ENCODE measurements at regions not wholly inside any gene's neighbourhood (a gene's known extent, or its start where the extent isn't known, plus 50 kb on each side); places are given as distances from the start of the nearest gene placed in this dataset.

DNA sequence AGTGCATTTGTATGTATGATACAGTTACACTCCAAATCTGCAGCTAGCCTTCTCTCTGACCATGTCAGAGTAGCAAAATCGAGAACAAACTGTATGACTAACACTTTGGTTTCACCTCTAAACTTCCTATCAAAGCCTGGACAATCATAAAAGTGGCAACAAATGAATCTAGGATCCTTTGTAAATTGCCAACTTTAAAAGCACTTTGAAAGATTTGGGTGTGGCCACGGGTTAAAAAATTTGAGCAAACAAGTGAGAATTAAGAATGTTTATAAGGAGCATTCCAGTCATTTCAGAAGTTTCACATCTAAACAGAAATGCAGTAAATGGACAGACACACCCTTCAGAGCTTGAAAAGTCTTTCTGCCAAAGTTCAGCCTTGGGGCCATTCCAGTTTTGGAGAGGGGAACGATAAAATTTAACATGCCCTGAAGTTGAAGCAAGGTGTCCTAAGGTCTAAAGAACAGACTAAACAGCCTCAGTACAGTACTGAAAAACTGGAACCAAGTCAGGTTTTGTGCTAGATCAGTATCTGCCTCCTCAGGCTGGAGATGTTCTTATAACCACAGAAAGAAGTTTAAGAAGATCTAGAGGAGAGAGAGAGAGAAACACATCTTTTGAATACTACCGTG is 181.9 kb upstream of the BDNF start:
- no peaks in the 10 kb centered on the region for H3K36me3 ChIP-seq (ENCODE audit: insufficient read depth in 1 of 2, low read depth in 1 of 2)
- TF ChIP-seq, protein P1, sequence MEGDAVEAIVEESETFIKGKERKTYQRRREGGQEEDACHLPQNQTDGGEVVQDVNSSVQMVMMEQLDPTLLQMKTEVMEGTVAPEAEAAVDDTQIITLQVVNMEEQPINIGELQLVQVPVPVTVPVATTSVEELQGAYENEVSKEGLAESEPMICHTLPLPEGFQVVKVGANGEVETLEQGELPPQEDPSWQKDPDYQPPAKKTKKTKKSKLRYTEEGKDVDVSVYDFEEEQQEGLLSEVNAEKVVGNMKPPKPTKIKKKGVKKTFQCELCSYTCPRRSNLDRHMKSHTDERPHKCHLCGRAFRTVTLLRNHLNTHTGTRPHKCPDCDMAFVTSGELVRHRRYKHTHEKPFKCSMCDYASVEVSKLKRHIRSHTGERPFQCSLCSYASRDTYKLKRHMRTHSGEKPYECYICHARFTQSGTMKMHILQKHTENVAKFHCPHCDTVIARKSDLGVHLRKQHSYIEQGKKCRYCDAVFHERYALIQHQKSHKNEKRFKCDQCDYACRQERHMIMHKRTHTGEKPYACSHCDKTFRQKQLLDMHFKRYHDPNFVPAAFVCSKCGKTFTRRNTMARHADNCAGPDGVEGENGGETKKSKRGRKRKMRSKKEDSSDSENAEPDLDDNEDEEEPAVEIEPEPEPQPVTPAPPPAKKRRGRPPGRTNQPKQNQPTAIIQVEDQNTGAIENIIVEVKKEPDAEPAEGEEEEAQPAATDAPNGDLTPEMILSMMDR (IDR thresholded peaks at IDR 0.05), result no peak
- H3K4me1 ChIP-seq, result no peaks in the 10 kb centered on the region
- no peaks in the 10 kb centered on the region for H3K9me3 ChIP-seq
- H3K27ac ChIP-seq, result no peak overlapping the region
- no peaks in the 10 kb centered on the region for H3K27me3 ChIP-seq (ENCODE audit: insufficient read depth in 3 of 3, low read length in 2 of 3)
- no peak for ATAC-seq
- DNase-seq, result no peak
- intact Hi-C loops (cut with DNase I), result no loop called here
- no peak overlapping the region for H3K4me3 ChIP-seq
- 58 to 66% (median 61%) methylated on average over 4 of the region's 4 CpGs for WGBS, 3 donors

DNA sequence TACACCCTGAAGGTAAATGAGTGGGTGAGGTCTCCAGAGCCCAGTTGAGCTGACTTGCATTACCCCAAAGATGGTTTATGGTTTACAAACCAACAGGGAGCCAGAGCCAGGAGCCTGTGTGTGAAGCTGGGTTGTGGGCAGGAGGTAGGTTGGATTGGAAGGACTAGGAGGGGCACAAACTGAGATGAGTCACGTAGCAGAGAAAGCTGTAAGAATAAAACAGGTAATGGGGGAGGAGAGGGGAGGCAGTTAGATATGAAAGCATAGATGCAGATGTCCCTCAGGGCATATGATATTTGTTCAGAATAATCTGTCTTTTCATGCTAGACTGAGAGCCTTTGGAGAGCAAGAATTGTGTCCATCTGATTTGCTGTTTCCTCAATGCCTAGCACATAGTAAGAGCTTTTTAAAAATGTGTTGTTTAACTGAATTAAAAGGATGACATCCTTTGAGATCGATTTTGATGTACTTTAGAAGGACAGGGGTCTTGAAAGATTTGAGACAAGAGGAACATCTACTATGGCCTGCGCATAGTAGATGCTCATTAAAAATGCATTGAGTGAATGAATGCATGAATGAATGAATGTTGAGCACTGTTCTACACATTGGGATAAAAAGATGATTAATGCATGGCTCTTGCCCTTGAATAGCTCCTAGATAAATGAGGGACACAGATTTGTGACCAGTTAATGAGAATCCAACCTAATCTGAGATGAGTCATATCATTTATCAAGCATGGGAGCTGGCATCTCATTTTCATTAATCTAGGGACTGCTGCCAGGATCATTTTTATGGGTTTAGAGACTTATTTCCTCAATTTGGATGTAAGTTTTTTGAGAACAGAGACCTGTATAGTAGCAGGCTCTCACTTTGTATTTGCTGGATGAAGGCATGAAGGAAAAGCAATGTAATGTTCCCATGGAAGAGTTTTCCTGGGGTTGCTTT is 175.8 kb upstream of the BDNF start:
- 68 to 74% (median 72%) methylated on average over 3 of the region's 3 CpGs for WGBS, 3 donors
- ATAC-seq, result no peak

DNA sequence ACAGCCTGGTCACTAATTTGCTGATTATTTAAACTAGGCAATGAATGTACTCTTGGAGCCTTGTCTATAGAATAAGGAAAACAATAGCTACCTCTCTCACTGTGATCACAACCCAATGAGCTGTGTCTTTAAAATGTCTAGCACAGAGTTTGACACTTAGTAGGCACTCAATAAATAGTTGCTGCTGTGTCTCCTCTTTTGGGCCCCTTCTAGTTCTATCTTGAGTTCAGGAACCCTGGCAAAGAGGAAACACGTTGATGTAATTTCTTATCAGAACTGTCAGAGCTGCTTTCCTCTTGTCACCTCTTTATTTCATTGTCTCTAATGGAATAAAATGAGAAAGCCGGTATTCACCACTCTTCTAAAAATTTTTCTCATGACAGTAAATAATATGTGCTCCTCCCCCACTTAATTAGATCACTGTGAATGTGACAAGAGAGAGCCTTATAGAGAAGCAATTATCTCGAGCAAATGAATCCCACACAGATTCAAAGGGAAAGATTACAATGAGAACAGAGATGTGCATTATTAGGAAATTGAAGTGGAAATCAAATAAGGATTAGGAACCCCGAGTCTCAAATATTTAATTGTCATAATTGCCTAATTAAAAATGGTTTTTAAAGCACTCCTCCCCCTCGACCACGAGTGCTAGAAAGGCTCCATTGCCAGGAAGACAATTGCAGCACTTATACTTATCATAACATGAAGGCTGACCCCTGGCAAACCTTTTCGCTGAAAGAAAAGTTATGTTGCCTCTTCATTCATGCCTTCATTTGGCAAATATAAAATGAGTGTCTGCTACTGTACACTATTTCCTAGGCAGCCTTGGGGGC is 175.0 kb upstream of the BDNF start:
- DNase-seq (no peak), ATAC-seq (no peak)
- no peak overlapping the region for H3K4me3 ChIP-seq
- WGBS, 3 donors, result 57 to 60% (median 58%) methylated on average over 7 of the region's 7 CpGs
- intact Hi-C loops (cut with DNase I), result no loop called here
- no peaks in the 10 kb centered on the region for H3K4me1 ChIP-seq
- TF ChIP-seq, protein P1 (IDR thresholded peaks at IDR 0.05), result no peak
- H3K27ac ChIP-seq, result no peak overlapping the region
- peaks cover 6% of the 10 kb centered on the region for H3K9me3 ChIP-seq
- H3K36me3 ChIP-seq (ENCODE audit: insufficient read depth in 1 of 2, low read depth in 1 of 2), result no peaks in the 10 kb centered on the region
- peaks cover 0 to 2% (median 0%) of the 10 kb centered on the region in 3 donors for H3K27me3 ChIP-seq (ENCODE audit: insufficient read depth in 3 of 3, low read length in 2 of 3)

More for the DNA sequence above, 175.8 kb upstream of the BDNF start:
- H3K36me3 ChIP-seq (ENCODE audit: insufficient read depth in 1 of 2, low read depth in 1 of 2), result no peaks in the 10 kb centered on the region
- H3K4me3 ChIP-seq, result no peak overlapping the region
- H3K4me1 ChIP-seq, result no peaks in the 10 kb centered on the region
- TF ChIP-seq, protein P1 (IDR thresholded peaks at IDR 0.05), result no peak
- no peak for DNase-seq
- H3K27me3 ChIP-seq (ENCODE audit: insufficient read depth in 3 of 3, low read length in 2 of 3), result peaks cover 0 to 2% (median 0%) of the 10 kb centered on the region in 3 donors
- intact Hi-C loops (cut with DNase I), result no loop called here
- H3K9me3 ChIP-seq, result peaks cover 6% of the 10 kb centered on the region
- no peak overlapping the region for H3K27ac ChIP-seq

DNA sequence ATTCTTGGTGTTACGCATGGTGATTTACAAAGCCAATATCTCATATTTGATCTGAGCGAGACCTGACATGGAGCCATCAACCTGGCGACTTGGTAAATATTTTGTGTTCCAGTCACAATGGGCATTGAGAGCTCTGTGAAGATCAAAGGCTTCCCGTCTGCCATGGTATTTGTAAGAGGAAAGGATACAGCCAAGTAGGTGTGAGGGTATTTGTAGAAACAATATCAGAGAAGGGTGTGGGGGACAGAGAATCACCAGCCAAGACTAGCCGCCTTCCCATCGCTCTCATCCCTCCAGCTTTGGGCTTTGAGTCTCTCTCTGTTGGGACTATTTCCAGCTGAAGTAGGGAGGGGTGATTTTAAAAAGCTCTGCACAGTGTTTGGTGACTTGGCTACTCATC is 173.4 kb upstream of the BDNF start:
- H3K9me3 ChIP-seq, result peaks cover 6% of the 10 kb centered on the region

More for the DNA sequence above, 173.4 kb upstream of the BDNF start:
- H3K27me3 ChIP-seq (ENCODE audit: insufficient read depth in 3 of 3, low read length in 2 of 3), result peaks cover 0 to 8% (median 0%) of the 10 kb centered on the region in 3 donors
- H3K4me1 ChIP-seq, result no peaks in the 10 kb centered on the region
- H3K27ac ChIP-seq, result no peak overlapping the region
- no peak for ATAC-seq
- TF ChIP-seq, protein P1 (IDR thresholded peaks at IDR 0.05), result no peak
- H3K4me3 ChIP-seq, result no peak overlapping the region
- no peaks in the 10 kb centered on the region for H3K36me3 ChIP-seq (ENCODE audit: insufficient read depth in 1 of 2, low read depth in 1 of 2)
- DNase-seq, result no peak
- intact Hi-C loops (cut with DNase I), result no loop called here
- 61 to 69% (median 65%) methylated on average over 6 of the region's 6 CpGs for WGBS, 3 donors

Data from psoas muscle (tissue), 7 donors.